GM18505 (cell line): ENCODE measurements at regions not wholly inside any gene's neighbourhood (a gene's known extent, or its start where the extent isn't known, plus 50 kb on each side); places are given as distances from the start of the nearest gene placed in this dataset.
"Not testable (repeated sequence)": the region's sequence is repeated elsewhere in the genome, so short reads cannot be mapped to it uniquely, and the experiment has no call there.

Experiments
- ATAC-seq: cut with Tn5 transposase; IDR thresholded peaks from one replicate; pipeline ENCODE4 v1.9.1; 2021; ENCODE audit not compliant: unreplicated experiment
- POLR2A ChIP-seq: IDR thresholded peaks from 4 replicates; pipeline ENCODE4 v1.6.1; 2011; ENCODE audit warnings: borderline replicate concordance; ENCODE audit not compliant: insufficient read depth, insufficient read length; ENCODE audit errors: extremely low read depth

DNA sequence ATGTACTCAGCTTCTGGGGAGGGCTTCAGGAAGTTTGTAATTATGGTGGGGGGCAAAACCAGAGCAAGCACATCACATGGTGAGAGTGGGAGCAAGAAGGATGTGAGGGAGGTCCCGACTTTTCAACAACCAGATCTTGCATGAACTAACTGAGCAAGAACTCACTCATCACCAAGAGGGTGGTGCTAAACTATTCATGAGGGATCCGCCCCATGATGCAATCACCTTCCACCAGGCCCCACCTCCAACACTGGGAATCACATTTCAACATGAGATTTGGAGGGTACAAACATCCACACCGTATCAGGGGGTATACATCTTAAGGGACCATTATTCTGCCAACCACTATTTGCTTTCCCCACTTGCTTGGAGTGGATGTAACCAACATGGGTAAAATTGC is 209.6 kb upstream of the HNRNPA3 start:
- no peak for ATAC-seq
- TF ChIP-seq POLR2A: no peak

DNA sequence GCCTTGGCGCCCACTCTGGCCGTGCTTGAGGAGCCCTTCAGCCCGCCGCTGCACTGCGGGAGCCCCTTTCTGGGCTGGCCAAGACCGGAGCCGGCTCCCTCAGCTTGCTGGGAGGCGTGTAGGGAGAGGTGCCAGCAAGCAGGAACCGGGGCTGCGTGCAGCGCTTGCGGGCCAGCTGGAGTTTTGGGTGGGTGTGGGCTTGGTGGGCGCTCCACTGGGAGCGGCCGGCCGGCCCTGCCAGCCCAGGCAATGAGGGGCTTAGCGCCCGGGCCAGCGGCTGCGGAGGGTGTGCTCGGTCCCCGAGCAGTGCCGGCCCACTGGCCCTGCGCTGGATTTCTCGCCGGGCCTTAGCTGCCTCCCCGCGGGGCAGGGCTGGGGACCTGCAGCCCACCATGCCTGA is 204.9 kb upstream of the HNRNPA3 start:
- ATAC-seq: not testable (repeated sequence)

- ATAC-seq: not testable (repeated sequence)
Measured at GRCh38 chr2:177008662-177009061, 203.9 kb upstream of the HNRNPA3 start.

- no peak for ATAC-seq
- TF ChIP-seq POLR2A: no peak
Measured at GRCh38 chr2:177010146-177010545, 202.4 kb upstream of the HNRNPA3 start.

DNA sequence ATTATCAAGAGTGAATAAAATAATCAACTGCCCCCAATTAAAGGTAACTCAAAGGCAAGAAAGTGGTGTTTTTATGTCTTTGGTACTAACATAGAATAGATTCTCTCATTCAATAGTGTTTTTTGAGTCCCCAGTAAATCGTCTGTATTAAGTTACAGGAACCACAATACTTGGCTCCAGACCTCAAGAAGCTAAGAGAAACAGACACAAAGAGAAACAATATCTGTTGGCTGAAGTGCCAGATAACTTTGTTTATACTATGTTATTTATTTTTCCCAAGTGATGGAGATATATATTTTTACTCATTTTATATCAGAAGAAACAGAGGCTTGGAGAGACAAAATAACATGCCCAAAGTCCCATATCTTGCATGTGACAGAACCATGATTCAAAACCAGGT is 201.7 kb upstream of the HNRNPA3 start:
- TF ChIP-seq POLR2A: no peak
- ATAC-seq: no peak

DNA sequence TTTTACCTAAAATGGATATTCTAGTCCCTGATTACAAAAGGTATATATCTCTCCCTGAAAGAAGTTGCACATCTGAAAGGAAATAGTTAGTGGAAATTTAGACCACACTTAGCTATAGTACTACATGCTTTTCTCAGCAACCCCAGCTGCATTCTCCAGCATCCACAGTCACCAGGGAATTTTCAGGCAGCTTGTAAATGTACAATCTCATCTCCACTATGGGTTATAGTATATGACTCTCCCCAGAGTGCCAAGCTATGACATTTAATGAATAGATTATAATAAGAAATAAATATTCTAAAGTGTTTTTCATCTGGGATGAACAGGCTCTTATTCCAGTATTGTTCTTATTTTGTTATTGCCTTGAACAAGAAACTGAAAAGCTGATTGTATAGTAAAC is 197.6 kb upstream of the HNRNPA3 start:
- ATAC-seq: no peak

DNA sequence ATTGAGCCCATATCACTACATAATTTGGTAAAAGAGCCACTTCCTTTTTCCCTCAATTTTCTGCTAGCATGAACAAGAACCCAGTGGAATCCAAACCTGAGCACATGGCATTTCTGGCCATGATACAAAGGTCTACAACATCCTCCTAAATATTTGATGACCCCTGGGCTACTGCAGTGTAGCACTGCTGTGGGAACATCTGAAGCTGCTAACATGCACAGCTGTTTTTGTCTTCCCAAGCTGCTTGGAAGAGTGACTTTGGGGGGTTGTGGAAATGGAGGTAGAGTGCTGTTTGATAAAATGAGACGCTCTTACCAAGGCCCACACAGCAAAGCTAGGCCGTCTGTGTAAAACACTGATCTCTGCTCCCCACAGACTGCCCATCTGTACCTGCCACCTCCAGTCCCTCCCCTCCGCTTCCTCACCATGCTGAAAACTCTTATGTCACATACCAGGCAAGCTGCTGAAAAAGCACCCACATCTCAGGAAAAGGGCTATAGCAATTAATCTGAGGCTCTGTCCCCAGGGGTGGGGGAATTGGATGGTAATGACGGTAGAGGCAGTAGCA is 197.2 kb upstream of the HNRNPA3 start:
- ATAC-seq: no peak
- no peak for TF ChIP-seq POLR2A

More for the DNA sequence above, 197.6 kb upstream of the HNRNPA3 start:
- TF ChIP-seq POLR2A: no peak

- no peak for ATAC-seq
- TF ChIP-seq POLR2A: no peak
Measured at GRCh38 chr2:177020524-177021119, 192.0 kb upstream of the HNRNPA3 start.

DNA sequence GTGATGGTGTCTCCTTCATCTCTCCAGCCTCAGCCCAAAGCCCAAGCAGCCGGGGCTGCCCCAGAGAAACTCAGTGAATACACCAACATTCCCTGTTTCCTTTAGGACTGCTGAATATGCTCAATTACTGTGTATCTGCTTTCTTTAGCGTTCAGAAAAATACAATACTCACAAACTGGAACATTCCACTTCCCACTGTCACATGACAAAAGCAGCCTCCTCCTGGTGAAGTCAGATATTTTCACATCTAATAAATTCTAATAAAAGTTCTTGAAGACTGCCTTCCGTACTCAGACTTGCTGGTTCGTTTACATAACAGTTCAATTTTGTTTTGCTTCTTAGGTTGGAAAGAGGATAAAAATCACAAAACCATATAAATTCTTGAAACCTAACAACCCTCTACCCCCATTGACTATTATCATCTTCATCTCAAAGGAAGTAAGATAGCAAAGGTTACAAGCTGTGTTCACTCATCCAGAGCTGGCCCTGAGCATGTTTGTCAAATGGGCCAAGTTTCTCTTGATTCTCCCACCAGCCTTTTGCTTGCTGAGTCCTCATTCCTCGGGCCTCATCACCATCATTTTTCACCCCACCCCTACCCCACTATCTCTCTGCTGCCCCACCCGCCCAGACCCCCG is 190.8 kb upstream of the HNRNPA3 start:
- no peak for TF ChIP-seq POLR2A
- ATAC-seq: no peak

- no peak for ATAC-seq
- TF ChIP-seq POLR2A: no peak
Measured at GRCh38 chr2:177024765-177025164, 187.8 kb upstream of the HNRNPA3 start.

DNA sequence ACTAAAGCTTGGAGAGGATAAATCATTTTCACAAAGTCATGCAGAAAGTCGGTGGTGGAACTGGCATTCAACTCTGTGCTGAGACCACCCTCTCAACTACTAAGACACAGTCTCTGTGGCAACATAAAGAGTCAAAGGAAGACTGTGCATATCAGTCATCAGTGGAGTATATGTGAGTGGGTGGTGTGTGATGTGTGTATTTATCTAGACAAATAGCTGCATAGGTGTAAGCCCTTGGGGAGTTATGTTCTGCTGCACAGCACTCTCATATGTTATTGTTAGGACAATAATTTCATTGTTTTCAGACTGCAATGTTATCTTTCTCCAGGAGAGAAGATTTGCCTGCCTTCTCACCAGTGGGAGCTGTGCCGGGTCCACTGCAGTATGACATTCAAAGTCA is 186.3 kb upstream of the HNRNPA3 start:
- TF ChIP-seq POLR2A: no peak
- ATAC-seq: no peak

DNA sequence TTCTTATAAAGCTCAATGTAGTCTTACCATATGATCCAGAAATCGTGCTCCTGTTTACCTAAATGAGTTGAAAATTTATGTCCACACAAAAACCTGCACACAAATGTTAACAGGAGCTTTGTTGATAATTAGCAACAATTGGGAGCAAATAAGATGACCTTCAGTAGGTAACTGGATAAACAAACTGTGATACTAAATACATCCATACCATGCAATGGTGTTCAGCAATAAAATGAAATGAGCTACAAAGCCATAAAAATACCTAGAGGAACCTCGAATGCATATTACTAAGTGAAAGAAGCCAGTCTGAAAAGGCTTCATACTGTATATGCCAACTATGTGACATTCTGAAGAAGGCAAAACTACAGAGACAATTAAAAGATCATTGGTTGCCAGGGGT is 185.6 kb upstream of the HNRNPA3 start:
- TF ChIP-seq POLR2A: no peak
- ATAC-seq: no peak

DNA sequence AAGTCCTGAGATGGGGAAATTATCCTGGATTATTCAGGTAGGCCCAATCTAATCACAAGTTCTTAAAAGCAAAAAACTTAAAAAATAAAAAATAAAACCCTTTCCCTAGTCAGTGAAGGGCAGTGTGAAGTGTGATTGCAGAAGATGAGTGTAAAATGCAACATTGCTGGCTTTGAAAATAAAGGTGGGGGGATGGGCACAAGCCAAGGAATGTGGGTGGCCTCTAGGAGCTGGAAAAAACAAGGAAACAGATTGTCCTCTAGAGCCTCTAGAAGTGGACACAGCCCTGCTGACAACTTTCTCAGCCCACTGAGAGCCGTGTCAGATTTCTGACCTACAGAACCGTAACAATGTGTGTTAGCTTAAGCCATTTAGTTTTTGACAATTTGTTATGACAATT is 184.3 kb upstream of the HNRNPA3 start:
- no peak for ATAC-seq
- TF ChIP-seq POLR2A: no peak

DNA sequence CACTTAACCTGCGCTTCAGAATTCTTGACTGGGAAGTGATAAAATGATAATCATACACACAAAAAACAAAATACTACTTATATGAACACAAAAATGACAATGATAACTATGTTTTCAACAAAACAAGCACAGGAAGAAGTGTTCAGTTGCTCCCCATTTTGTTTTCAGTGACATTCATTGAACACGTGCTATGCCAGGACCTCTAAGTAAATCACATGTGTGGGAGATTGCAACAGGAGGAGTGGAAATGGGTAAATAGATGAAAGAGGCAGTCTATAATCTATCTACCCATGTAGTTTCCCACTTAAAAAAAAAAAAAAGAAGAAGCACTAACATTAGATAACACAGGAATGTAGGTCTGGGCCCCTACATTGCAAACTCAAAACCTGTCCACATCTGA is 183.5 kb upstream of the HNRNPA3 start:
- TF ChIP-seq POLR2A: no peak
- no peak for ATAC-seq

GRCh38 chr2:177029501-177029900 is 183.1 kb upstream of the HNRNPA3 start:
- no peak for ATAC-seq
- TF ChIP-seq POLR2A: no peak

DNA sequence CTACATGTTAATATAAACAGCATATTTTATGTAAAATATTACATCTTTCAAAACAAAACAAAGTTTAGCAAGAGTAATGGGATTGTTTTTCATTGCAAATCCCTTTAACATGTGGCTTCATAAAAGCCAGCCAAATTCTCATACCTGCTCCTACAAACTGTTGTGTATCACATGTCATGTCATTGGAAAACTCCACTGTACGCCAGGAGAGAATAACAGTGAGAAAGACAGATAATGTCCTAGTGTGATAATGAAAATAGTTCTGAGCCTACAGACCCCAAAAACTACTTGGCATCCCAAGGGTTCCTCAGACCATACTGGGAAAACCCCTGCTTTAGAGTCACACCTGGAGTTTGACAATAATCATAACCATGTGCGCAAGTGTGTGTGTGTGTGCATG is 182.7 kb upstream of the HNRNPA3 start:
- no peak for ATAC-seq
- TF ChIP-seq POLR2A: no peak
